ENCODE measurements at regions not wholly inside any gene's neighbourhood (a gene's known extent, or its start where the extent isn't known, plus 50 kb on each side); places are given as distances from the start of the nearest gene placed in this dataset.
"Not testable (repeated sequence)": the region's sequence is repeated elsewhere in the genome, so short reads cannot be mapped to it uniquely, and the experiment has no call there.

- no peak for DNase-seq
Measured at GRCh38 chr9:106467113-106467864, 395.7 kb upstream of the ZNF462 start.

DNA sequence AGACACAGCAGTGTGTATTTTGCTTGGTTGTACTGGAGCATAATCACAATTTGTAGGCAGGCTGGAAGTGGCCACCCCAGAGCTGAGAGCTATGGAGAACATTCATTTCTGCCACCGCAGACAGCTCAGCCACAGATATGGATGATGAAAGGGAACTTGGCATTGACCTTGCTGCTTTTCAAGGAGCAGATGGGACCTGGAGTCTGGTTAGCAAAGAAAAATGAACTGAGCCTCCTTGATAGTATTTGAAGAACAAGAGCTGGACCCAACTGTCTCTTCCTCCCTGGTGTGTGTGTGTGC is 395.2 kb upstream of the ZNF462 start:
- no peak for DNase-seq

DNA sequence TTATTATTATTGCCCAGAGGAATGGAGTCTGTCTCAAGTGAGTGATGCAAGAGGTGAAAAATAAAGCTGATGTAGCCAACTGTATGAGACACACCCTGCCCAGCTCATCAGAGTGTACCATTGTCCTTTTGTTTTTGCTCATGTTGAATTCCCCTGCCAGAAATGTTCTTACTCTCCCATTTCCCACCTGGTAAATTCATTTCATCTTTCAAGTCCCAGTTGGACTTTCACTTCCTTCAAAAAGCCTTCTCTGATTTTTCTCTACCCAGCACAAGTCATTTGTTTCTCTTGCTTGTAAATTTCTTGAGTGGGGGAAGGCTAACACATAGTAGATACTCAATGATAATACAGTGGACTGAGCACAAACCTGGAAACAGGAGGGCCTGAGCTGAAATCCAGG is 394.5 kb upstream of the ZNF462 start:
- no peak for DNase-seq

GRCh38 chr9:106478312-106478711 is 384.7 kb upstream of the ZNF462 start:
- DNase-seq, result no peak

DNA sequence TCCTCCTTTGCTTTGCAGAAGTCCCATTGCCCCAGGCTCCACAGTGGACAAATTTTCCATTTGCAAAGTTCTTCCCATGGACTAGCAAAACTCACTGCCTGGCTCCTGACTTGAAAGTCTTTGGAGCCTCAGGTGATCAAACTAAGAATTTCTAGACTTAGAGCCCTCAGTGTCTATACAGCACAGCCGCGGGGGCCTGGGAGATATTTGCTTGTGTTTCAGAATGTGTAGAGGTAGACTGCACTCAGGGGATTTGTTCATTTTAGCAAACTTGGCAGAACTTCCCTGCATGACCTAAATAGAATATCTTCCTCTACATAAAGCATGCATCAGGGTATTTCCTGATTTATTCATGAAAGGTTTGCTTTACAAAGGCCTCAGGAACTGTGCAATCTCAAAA is 384.2 kb upstream of the ZNF462 start:
- no peak for DNase-seq

DNA sequence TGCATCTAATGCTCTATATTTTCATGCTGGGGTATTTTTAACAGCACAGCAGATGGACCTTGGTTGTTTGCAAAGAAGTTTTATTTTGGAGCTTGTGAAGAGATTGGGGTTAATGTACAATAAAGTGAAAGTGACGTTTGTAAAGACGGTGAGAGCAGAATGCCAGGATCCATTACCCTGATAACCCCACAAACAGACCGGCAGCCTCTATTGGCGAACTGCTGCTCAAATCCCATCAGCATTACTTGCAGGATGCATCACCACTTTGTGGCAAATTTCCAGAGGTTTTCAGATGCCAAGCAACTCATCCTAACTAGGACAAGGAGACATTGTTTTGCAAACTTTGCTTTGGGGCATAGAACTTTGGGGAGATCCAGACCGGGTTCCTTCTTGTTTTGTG is 383.3 kb upstream of the ZNF462 start:
- DNase-seq, result no peak

DNA sequence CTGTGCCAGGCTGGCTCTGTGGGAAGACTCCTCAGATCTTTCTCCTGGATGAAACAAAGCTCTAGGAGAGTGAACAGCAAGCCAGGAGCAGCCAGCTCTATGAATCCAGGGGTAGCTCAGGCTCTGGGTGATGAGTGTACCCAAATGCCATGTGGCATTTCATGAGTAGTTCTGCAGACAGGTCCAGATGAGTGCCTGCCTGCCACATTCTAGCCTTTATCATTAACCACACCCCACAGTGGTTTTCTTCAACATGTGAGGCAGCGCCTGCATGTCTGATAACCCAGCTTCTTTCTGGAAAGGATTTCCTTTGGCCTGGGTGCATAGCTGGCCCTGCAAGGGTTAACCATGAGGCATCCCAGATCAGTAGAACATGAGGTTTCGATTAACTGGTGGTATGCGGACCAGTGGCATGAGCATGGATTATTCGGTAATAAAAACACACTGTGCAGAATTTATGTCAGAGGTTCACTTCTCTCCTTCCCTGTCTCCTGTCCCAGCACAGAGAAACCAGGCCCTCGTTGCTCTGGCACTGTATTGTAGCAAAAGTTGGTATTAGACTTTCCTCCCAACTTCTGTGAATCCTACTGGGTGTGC is 381.9 kb upstream of the ZNF462 start:
- no peak for DNase-seq

- DNase-seq, result no peak
Measured at GRCh38 chr9:106482733-106483132, 380.2 kb upstream of the ZNF462 start.

GRCh38 chr9:106486685-106487084 is 376.3 kb upstream of the ZNF462 start:
- no peak for DNase-seq

- no peak for DNase-seq
Measured at GRCh38 chr9:106487266-106487665, 375.7 kb upstream of the ZNF462 start.

GRCh38 chr9:106492126-106492525 is 370.8 kb upstream of the ZNF462 start:
- DNase-seq, result not testable (repeated sequence)

DNA sequence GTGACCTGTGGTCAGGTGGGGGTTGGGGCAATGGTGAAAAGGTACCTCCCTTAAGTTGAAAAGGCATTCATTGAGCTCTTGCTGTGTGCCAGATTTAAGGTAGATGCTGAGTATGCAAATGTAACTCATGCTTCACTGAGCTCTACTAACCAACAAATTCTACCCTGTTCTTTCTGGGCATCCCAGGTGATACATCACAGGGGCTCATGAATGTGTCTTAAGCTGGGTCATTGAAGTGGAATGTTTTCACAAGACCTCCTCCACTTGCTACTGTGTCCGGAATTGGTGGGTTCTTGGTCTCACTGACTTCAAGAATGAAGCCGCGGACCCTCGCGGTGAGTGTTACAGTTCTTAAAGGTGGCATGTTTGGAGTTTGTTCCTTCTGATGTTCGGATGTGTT is 362.8 kb upstream of the ZNF462 start:
- no peak for DNase-seq

GRCh38 chr9:106501210-106501609 is 361.8 kb upstream of the ZNF462 start:
- not testable (repeated sequence) for DNase-seq

DNA sequence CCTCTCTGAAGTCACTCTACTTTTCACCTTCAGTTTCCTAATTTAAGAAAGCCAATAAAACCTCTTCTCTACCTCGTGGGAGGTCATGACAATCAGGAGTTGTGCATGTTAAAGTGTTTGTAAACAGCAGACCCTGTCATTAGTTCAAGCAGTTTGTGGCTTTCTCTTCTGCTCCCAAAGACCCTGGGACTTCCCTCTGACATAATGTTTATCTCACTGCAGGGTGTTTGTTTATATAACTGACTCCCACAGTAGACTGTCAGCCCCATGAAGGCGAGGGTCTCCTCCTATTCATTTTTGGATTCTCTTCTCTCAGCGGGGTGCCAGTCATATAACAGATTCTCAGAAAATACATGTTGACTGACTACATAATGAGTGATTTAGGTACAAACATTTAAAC is 360.0 kb upstream of the ZNF462 start:
- no peak for DNase-seq

- DNase-seq, result no peak
Measured at GRCh38 chr9:106503759-106504158, 359.2 kb upstream of the ZNF462 start.

DNA sequence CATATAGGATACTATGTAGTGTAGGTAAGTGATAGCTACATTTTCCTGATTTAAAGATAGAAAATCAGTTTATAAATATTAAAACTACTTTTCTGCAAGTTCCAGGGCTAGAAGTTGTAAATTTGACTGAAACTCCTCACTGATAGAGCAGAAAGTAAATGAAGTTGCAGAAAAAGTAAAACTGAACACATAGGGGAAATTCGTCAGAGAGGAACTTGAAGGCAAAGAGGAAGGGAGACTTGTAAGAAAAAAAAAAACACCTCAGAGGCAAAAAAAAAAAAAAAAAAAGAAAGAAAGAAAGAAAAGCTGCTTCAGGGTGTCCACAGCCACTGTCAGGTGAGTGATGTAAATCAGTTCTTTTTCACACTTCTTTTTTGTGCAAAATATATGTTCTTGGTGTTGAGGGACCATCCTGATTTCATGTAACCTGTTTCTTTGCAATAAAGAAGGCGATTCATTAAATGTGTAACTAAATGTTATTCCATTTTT is 336.2 kb upstream of the ZNF462 start:
- no peak for DNase-seq

DNA sequence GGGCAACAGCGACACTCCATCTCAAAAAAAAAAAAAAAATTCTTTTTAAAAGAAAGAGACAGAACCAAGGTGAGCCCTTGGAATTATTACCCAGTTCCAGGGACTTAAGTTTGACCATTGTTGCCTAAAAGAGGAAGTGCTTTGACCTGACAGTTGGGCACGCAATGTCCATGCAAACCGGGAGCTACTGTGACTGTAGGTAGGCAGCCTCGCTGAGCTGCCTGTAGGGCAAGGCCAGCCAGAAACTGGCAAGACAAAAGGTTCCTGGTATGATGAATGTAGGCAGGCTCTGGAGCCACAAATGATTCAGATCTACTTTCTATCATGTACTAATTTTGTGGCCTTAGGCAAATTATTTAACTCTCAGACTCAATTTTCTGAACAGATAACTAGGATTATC is 334.8 kb upstream of the ZNF462 start:
- DNase-seq, result no peak

DNA sequence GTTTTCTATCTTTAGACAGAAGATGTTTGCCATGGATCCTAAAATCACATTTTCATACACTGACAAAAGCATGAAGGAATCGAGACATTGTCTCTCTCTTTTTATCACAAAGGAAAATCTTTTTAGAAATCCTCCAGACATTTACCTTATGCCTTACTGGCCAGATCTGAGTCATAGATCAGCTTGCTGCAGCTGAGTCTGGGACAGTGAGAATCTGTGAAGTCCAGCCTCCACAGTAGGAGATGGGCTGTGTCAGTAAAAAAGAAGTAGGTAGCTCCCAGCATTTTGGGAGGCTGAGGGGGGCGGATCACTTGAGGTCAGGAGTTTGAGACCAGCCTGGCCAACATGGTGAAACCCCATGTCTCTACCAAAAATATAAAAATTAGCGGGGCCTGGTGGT is 333.4 kb upstream of the ZNF462 start:
- DNase-seq, result no peak

GRCh38 chr9:106531491-106531890 is 331.5 kb upstream of the ZNF462 start:
- no peak for DNase-seq

GRCh38 chr9:106532306-106533015 is 330.5 kb upstream of the ZNF462 start:
- no peak for DNase-seq

GRCh38 chr9:106534800-106535199 is 328.2 kb upstream of the ZNF462 start:
- DNase-seq, result no peak

DNA sequence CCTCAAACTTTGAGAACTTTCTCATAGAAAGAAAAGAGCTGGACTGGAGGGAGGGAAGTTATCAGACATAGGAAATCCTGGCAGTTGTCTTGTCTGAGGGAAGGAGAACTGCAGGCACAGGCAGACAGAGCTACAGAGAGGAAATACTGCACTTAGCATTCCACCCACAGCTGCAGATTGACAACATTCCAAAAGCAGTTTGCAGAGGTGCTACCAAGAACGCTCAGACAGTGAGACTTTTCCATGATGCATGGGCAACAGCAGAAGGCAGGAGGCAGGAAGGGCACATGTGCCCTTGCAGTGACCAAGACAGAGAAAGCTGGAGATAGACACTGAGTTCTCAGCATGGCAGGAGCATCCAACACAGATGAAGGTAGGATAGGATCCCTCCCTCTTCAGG is 327.5 kb upstream of the ZNF462 start:
- no peak for DNase-seq

- no peak for DNase-seq
Measured at GRCh38 chr9:106557996-106558667, 304.8 kb upstream of the ZNF462 start.

DNA sequence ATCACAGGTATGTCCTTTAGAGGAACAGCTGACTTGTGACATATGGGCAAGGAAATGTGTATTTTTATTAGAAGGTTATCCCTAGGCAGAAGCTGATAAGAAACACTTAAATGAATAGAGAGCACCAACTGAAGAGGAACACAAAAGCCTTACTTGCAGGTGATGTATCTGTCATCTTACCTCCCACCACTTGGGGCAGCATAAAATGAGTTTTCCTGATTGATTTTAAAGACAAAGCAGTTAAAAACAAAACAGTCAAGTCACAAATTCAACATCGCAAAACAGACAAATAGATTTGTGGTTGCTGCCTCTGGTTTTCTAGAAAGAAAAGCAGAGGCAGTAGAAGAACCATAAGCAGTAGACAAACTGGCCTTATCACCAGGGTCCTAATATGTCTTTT is 302.4 kb upstream of the ZNF462 start:
- DNase-seq, result no peak
